ENCODE measurements at regions not wholly inside any gene's neighbourhood (a gene's known extent, or its start where the extent isn't known, plus 50 kb on each side); places are given as distances from the start of the nearest gene placed in this dataset.

DNA sequence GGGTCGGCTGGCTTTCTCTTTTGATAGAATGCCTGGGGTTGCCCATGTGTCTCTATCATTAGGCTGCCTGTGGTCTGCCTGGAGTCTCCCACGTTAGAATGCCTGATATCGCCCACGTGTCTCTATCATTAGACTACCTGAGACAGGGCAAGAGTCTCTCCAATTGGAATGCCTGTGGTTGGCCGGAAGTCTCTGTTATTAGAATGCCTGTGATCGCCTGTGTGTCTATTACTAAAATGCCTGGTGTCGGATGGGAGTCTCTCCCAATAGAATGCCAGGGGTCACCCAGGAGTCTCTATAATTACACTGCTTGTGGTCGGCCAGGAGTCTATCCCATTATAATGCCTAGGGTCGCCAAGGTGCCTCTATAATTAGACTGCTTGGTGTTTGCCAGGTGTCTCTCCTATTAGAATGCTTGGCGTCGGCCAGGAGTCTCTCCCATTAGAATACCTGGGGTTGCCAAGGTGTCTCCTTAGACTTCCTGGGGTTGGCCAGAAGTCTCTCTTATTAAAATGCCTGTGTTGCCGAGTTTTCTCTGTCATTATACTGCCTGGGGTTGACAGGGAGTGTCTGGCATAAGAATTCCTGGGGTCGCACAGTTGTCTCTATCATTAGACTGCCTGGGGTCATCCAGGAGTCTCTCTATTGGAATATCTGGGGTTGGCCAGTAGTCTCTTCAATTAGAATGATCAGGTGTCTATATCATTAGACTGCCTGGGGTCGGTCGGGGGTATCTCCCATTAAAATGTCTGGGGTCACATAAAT, 2272.8 kb downstream of the TP53TG3F start:
- no peak for TF ChIP-seq CTCF (IDR thresholded peaks at IDR 0.05; ENCODE audit: low read depth, low read length)
- no peak for DNase-seq
- no peaks in the 10 kb centered on the region for H3K36me3 ChIP-seq
- no peak overlapping the region for H3K27ac ChIP-seq
- no peak overlapping the region for H3K4me3 ChIP-seq (ENCODE audit: low read depth, low read length)
- no peaks in the 10 kb centered on the region for H3K9me3 ChIP-seq (ENCODE audit: severe bottlenecking)
- peaks cover 58% of the 10 kb centered on the region for H3K27me3 ChIP-seq (ENCODE audit: insufficient read depth, low read depth, severe bottlenecking)

GRCh38 chr16:35733278-35733965, 2274.0 kb downstream of the TP53TG3F start:
- TF ChIP-seq CTCF (IDR thresholded peaks at IDR 0.05; ENCODE audit: low read depth, low read length), result no peak
- DNase-seq, result no peak
- H3K27me3 ChIP-seq (ENCODE audit: insufficient read depth, low read depth, severe bottlenecking), result peaks cover 66% of the 10 kb centered on the region
- no peaks in the 10 kb centered on the region for H3K9me3 ChIP-seq (ENCODE audit: severe bottlenecking)
- no peak overlapping the region for H3K4me3 ChIP-seq (ENCODE audit: low read depth, low read length)
- no peaks in the 10 kb centered on the region for H3K36me3 ChIP-seq
- no peak overlapping the region for H3K27ac ChIP-seq

GRCh38 chr16:35733971-35734702, 2274.7 kb downstream of the TP53TG3F start:
- Histone ChIP-seq H3K9me3 (ENCODE audit: severe bottlenecking) (no peaks in the 10 kb centered on the region), H3K4me3 (ENCODE audit: low read depth, low read length) (no peak overlapping the region), H3K27me3 (ENCODE audit: insufficient read depth, low read depth, severe bottlenecking) (peaks cover 67% of the 10 kb centered on the region), H3K36me3 (no peaks in the 10 kb centered on the region), H3K27ac (no peak overlapping the region)
- no peak for DNase-seq
- no peak for TF ChIP-seq CTCF (IDR thresholded peaks at IDR 0.05; ENCODE audit: low read depth, low read length)

GRCh38 chr16:35734728-35735402, 2275.5 kb downstream of the TP53TG3F start:
- no peak overlapping the region for H3K4me3 ChIP-seq (ENCODE audit: low read depth, low read length)
- H3K27ac ChIP-seq, result no peak overlapping the region
- H3K27me3 ChIP-seq (ENCODE audit: insufficient read depth, low read depth, severe bottlenecking), result peaks cover 72% of the 10 kb centered on the region
- no peak for DNase-seq
- no peaks in the 10 kb centered on the region for H3K36me3 ChIP-seq
- H3K9me3 ChIP-seq (ENCODE audit: severe bottlenecking), result no peaks in the 10 kb centered on the region
- TF ChIP-seq CTCF (IDR thresholded peaks at IDR 0.05; ENCODE audit: low read depth, low read length), result no peak

GRCh38 chr16:35735403-35736251, 2276.2 kb downstream of the TP53TG3F start:
- Histone ChIP-seq H3K4me3 (ENCODE audit: low read depth, low read length) (no peak overlapping the region), H3K27me3 (ENCODE audit: insufficient read depth, low read depth, severe bottlenecking) (peaks cover 72% of the 10 kb centered on the region), H3K27ac (no peak overlapping the region), H3K36me3 (no peaks in the 10 kb centered on the region), H3K9me3 (ENCODE audit: severe bottlenecking) (no peaks in the 10 kb centered on the region)
- DNase-seq, result no peak
- no peak for TF ChIP-seq CTCF (IDR thresholded peaks at IDR 0.05; ENCODE audit: low read depth, low read length)

Data from WERI-Rb-1 (cell line).